ENCODE measurements at regions not wholly inside any gene's neighbourhood (a gene's known extent, or its start where the extent isn't known, plus 50 kb on each side); places are given as distances from the start of the nearest gene placed in this dataset.

DNA sequence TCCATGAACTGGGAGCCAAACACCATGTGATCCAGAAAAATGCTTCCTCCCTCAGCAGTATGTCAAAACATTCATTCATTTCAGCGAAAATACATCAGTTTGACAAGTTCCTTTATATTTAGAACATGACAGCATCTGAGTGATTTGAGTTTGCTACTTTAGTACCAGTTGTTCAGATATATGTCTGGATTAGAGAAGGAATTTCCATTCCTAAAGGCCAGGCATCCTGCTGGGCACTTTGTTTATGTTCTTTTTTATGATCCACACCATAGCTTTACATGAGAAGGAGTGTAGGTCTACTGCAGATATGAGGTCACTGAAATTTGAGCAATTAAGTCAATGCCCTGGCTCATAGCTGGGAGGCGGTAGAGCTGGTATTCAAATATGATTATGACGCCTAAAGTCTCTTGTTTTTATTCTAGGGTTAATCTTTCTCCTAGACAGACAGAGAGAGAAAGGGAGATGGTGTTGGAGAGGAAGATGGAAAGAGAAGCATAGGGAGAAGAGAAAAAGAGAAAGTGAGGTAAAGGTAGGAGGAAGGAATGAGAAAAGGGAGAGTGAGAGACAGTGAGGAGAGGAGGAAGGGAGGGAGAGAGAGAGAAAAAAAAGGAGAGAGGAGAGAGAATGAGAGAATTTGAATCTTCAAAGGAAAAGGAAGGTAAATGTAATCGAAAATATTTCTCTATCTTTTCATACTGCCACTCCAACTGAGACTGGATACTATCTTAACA is 839.5 kb upstream of the FANCL start:
- no peaks in the 10 kb centered on the region for H3K9me3 ChIP-seq (ENCODE audit: control insufficient read depth, insufficient read depth, low read depth, low read length)
- no peaks in the 10 kb centered on the region for H3K27me3 ChIP-seq (ENCODE audit: control insufficient read depth, insufficient read depth, low read length)
- no peak overlapping the region for H3K4me3 ChIP-seq (ENCODE audit: low read depth in 2 of 2, low read length in 2 of 2)
- DNase-seq (ENCODE audit: low read depth, low spot score) (no peak), ATAC-seq (no peak)
- no peaks in the 10 kb centered on the region for H3K36me3 ChIP-seq (ENCODE audit: control insufficient read depth, insufficient read depth, low read length)
- in situ Hi-C loops (cut with HindIII; ENCODE audit: low pct_unique_long_range_greater_than_20kb, low sequenced_read_pairs), result no loop called here
- BruUV-seq (replicated peaks), result no TSS peak
- intact Hi-C loops (cut with micrococcal nuclease; ENCODE audit: unreplicated experiment), result no loop called here
- TF ChIP-seq, protein P1, sequence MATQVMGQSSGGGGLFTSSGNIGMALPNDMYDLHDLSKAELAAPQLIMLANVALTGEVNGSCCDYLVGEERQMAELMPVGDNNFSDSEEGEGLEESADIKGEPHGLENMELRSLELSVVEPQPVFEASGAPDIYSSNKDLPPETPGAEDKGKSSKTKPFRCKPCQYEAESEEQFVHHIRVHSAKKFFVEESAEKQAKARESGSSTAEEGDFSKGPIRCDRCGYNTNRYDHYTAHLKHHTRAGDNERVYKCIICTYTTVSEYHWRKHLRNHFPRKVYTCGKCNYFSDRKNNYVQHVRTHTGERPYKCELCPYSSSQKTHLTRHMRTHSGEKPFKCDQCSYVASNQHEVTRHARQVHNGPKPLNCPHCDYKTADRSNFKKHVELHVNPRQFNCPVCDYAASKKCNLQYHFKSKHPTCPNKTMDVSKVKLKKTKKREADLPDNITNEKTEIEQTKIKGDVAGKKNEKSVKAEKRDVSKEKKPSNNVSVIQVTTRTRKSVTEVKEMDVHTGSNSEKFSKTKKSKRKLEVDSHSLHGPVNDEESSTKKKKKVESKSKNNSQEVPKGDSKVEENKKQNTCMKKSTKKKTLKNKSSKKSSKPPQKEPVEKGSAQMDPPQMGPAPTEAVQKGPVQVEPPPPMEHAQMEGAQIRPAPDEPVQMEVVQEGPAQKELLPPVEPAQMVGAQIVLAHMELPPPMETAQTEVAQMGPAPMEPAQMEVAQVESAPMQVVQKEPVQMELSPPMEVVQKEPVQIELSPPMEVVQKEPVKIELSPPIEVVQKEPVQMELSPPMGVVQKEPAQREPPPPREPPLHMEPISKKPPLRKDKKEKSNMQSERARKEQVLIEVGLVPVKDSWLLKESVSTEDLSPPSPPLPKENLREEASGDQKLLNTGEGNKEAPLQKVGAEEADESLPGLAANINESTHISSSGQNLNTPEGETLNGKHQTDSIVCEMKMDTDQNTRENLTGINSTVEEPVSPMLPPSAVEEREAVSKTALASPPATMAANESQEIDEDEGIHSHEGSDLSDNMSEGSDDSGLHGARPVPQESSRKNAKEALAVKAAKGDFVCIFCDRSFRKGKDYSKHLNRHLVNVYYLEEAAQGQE (IDR thresholded peaks at IDR 0.05; ENCODE audit: insufficient read depth in 1 of 2, low read depth in 2 of 2, low read length in 1 of 2), result no peak
- TF ChIP-seq TCF7L2 (IDR thresholded peaks at IDR 0.05; ENCODE audit: low read depth, low read length) (no peak), SIN3A (IDR thresholded peaks at IDR 0.05; ENCODE audit: borderline replicate concordance, insufficient read depth, low read depth, low read length) (no peak), POLR2AphosphoS5 (IDR thresholded peaks at IDR 0.05; ENCODE audit: low read depth, low read length) (no peak)
- TF ChIP-seq, protein P2, sequence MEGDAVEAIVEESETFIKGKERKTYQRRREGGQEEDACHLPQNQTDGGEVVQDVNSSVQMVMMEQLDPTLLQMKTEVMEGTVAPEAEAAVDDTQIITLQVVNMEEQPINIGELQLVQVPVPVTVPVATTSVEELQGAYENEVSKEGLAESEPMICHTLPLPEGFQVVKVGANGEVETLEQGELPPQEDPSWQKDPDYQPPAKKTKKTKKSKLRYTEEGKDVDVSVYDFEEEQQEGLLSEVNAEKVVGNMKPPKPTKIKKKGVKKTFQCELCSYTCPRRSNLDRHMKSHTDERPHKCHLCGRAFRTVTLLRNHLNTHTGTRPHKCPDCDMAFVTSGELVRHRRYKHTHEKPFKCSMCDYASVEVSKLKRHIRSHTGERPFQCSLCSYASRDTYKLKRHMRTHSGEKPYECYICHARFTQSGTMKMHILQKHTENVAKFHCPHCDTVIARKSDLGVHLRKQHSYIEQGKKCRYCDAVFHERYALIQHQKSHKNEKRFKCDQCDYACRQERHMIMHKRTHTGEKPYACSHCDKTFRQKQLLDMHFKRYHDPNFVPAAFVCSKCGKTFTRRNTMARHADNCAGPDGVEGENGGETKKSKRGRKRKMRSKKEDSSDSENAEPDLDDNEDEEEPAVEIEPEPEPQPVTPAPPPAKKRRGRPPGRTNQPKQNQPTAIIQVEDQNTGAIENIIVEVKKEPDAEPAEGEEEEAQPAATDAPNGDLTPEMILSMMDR (IDR thresholded peaks at IDR 0.05), result no peak
- CTCF ChIA-PET, result no interaction called here
- no peak overlapping the region for H3K27ac ChIP-seq (ENCODE audit: low read length)
- H3K4me1 ChIP-seq (ENCODE audit: control insufficient read depth, insufficient read depth, low read length), result no peaks in the 10 kb centered on the region
- POLR2A ChIA-PET, result no interaction called here

DNA sequence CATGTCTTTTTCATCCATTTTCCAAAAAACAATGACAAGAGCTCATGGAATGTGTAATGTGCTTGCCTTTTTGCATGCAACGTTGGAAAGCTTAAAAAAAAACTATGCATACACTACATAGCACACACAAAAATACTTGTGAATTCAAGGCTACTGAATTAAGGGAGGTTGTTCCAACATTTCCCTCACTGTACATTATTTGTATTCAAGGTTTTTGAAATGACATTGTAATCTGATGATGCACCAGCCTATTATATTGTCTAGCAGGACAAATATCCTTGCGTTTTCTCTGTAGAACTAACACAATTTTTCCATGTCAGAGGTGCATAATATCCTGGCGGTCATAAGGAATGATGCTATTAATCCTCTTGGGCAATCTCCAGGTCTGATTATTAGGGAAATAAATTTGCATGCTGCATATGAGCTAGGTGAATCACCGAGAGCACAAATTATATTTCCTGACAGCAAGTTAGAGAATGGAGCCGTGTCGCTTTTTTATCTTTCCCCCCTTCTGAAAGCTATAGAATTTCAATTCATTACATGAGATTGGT is 836.9 kb upstream of the FANCL start:
- Histone ChIP-seq H3K4me1 (ENCODE audit: control insufficient read depth, insufficient read depth, low read length) (no peaks in the 10 kb centered on the region), H3K4me3 (ENCODE audit: low read depth in 2 of 2, low read length in 2 of 2) (no peak overlapping the region), H3K27me3 (ENCODE audit: control insufficient read depth, insufficient read depth, low read length) (no peaks in the 10 kb centered on the region), H3K9me3 (ENCODE audit: control insufficient read depth, insufficient read depth, low read depth, low read length) (no peaks in the 10 kb centered on the region), H3K36me3 (ENCODE audit: control insufficient read depth, insufficient read depth, low read length) (no peaks in the 10 kb centered on the region), H3K27ac (ENCODE audit: low read length) (no peak overlapping the region)
- intact Hi-C loops (cut with micrococcal nuclease; ENCODE audit: unreplicated experiment) (no loop called here), in situ Hi-C loops (cut with HindIII; ENCODE audit: low pct_unique_long_range_greater_than_20kb, low sequenced_read_pairs) (no loop called here)
- ChIA-PET POLR2A (interaction anchor here (0.7 kb wide), 1 partner anchor 126 kb away, joined by 3 read pairs; no protein-coding TSS in a partner anchor), CTCF (no interaction called here)
- BruUV-seq (replicated peaks), result no TSS peak
- TF ChIP-seq SIN3A (IDR thresholded peaks at IDR 0.05; ENCODE audit: borderline replicate concordance, insufficient read depth, low read depth, low read length) (no peak), TCF7L2 (IDR thresholded peaks at IDR 0.05; ENCODE audit: low read depth, low read length) (no peak), POLR2AphosphoS5 (IDR thresholded peaks at IDR 0.05; ENCODE audit: low read depth, low read length) (no peak)
- TF ChIP-seq, protein P2 (IDR thresholded peaks at IDR 0.05), result no peak
- TF ChIP-seq, protein P1 (IDR thresholded peaks at IDR 0.05; ENCODE audit: insufficient read depth in 1 of 2, low read depth in 2 of 2, low read length in 1 of 2), result no peak
- DNase-seq (ENCODE audit: low read depth, low spot score), result no peak
- no peak for ATAC-seq
